Endothelial cell (in vitro differentiated cells): ENCODE measurements at regions not wholly inside any gene's neighbourhood (a gene's known extent, or its start where the extent isn't known, plus 50 kb on each side); places are given as distances from the start of the nearest gene placed in this dataset.

Experiments used
- DNase-seq: peaks from one replicate; pipeline ENCODE4 v3.0.0; 2021; ENCODE audit warnings: low spot score
- H3K27ac Mint-ChIP-seq: one replicate; pipeline ENCODE4 v1.8.0; 2021; ENCODE audit warnings: mixed read lengths, inconsistent platforms; ENCODE audit not compliant: unreplicated experiment
- H3K27me3 Mint-ChIP-seq: one replicate; pipeline ENCODE4 v1.8.0; 2021; ENCODE audit warnings: mild to moderate bottlenecking, moderate library complexity, mixed read lengths, inconsistent platforms; ENCODE audit not compliant: unreplicated experiment
- H3K36me3 Mint-ChIP-seq: one replicate; pipeline ENCODE4 v1.8.0; 2021; ENCODE audit warnings: mild to moderate bottlenecking, low read depth, mixed read lengths, inconsistent platforms; ENCODE audit not compliant: unreplicated experiment
- H3K4me1 Mint-ChIP-seq: one replicate; pipeline ENCODE4 v1.8.0; 2021; ENCODE audit warnings: mild to moderate bottlenecking, mixed read lengths, inconsistent platforms; ENCODE audit not compliant: unreplicated experiment
- H3K4me3 Mint-ChIP-seq: one replicate; pipeline ENCODE4 v1.8.0; 2021; ENCODE audit warnings: mild to moderate bottlenecking, mixed read lengths, inconsistent platforms; ENCODE audit not compliant: unreplicated experiment
- H3K9me3 Mint-ChIP-seq: one replicate; pipeline ENCODE4 v1.8.0; 2021; ENCODE audit warnings: mixed read lengths, inconsistent platforms; ENCODE audit not compliant: unreplicated experiment
- TF ChIP-seq, protein P1 (sequence below): fragments of 200-600 bp; sonication (generic); IDR thresholded peaks from one replicate; pipeline ENCODE4 v1.5.0; 2021; ENCODE audit warnings: antibody characterized with exemption; ENCODE audit not compliant: unreplicated experiment

DNA sequence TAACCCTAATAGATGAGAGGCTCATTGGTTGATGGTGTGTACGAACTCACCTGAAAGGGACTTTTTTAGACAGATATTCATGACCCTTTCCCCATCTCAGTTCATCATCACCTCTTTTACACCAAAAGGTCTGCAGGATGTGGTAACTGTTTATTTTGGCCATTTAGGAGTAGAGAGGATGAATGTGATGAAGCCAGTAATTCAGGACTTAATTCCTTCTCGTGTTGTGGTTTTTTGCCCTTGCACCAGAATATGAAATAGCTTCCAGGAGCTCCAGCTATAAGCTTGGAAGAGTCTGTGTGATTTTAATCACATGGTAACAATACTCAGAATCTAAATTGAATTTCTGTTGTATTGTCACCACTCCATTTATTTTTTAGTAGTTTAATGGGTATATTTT is 189.4 kb upstream of the KCTD3 start:
- DNase-seq: no peak
- Mint-ChIP-seq H3K4me1 (no peaks in the 10 kb centered on the region), H3K27me3 (peaks cover 2% of the 10 kb centered on the region), H3K4me3 (no peak overlapping the region), H3K27ac (no peak overlapping the region), H3K36me3 (no peaks in the 10 kb centered on the region), H3K9me3 (no peaks in the 10 kb centered on the region)
- TF ChIP-seq, protein P1, sequence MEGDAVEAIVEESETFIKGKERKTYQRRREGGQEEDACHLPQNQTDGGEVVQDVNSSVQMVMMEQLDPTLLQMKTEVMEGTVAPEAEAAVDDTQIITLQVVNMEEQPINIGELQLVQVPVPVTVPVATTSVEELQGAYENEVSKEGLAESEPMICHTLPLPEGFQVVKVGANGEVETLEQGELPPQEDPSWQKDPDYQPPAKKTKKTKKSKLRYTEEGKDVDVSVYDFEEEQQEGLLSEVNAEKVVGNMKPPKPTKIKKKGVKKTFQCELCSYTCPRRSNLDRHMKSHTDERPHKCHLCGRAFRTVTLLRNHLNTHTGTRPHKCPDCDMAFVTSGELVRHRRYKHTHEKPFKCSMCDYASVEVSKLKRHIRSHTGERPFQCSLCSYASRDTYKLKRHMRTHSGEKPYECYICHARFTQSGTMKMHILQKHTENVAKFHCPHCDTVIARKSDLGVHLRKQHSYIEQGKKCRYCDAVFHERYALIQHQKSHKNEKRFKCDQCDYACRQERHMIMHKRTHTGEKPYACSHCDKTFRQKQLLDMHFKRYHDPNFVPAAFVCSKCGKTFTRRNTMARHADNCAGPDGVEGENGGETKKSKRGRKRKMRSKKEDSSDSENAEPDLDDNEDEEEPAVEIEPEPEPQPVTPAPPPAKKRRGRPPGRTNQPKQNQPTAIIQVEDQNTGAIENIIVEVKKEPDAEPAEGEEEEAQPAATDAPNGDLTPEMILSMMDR: no peak

DNA sequence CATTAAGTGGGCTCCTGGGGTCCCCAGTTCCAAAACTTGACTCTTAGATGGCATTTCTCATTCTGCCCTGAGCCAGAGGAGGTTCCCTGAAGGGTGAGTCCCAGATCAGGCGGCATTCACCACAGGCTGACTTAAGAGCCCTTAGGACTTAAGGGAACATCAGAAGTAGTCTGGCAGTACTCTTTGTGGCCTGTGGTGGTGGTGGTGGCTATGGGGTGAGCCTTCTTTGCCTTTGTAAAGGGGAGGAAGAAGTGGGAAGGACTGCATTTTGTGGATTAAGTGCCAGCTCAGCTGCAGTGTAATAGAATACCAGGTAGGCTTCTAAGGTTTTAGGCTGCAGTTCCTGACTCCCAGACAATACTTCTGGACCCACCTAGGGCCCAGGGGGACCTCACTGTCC is 186.5 kb upstream of the KCTD3 start:
- peaks cover 1% of the 10 kb centered on the region for H3K27me3 Mint-ChIP-seq
- H3K27ac Mint-ChIP-seq: no peak overlapping the region
- no peak for DNase-seq
- H3K9me3 Mint-ChIP-seq: no peaks in the 10 kb centered on the region
- H3K36me3 Mint-ChIP-seq: no peaks in the 10 kb centered on the region
- TF ChIP-seq, protein P1: no peak
- no peak overlapping the region for H3K4me3 Mint-ChIP-seq
- H3K4me1 Mint-ChIP-seq: no peaks in the 10 kb centered on the region

DNA sequence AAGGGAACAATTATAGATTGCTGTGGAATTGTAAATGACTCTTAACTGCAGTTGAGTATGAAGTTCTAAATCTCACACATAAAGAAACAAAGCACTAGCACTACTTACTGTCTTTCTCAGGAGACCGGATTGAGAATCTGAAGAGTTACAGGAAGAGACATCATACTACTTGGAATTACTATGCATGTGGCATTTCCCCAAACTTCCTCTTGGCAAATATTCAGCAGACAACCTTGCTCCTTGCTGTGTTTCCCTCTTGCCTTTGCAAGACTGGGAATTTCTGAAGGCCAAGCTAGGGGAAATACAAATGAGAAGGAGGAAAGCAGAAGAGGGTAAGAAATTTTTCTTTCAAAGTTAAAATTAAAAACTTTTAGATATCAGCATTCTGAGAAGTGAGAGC is 173.6 kb upstream of the KCTD3 start:
- H3K4me3 Mint-ChIP-seq: no peak overlapping the region
- peaks cover 4% of the 10 kb centered on the region for H3K9me3 Mint-ChIP-seq
- peaks cover 2% of the 10 kb centered on the region for H3K27me3 Mint-ChIP-seq
- DNase-seq: no peak
- H3K36me3 Mint-ChIP-seq: peaks cover 3% of the 10 kb centered on the region
- TF ChIP-seq, protein P1: no peak
- H3K4me1 Mint-ChIP-seq: peaks cover 16% of the 10 kb centered on the region
- H3K27ac Mint-ChIP-seq: no peak overlapping the region

DNA sequence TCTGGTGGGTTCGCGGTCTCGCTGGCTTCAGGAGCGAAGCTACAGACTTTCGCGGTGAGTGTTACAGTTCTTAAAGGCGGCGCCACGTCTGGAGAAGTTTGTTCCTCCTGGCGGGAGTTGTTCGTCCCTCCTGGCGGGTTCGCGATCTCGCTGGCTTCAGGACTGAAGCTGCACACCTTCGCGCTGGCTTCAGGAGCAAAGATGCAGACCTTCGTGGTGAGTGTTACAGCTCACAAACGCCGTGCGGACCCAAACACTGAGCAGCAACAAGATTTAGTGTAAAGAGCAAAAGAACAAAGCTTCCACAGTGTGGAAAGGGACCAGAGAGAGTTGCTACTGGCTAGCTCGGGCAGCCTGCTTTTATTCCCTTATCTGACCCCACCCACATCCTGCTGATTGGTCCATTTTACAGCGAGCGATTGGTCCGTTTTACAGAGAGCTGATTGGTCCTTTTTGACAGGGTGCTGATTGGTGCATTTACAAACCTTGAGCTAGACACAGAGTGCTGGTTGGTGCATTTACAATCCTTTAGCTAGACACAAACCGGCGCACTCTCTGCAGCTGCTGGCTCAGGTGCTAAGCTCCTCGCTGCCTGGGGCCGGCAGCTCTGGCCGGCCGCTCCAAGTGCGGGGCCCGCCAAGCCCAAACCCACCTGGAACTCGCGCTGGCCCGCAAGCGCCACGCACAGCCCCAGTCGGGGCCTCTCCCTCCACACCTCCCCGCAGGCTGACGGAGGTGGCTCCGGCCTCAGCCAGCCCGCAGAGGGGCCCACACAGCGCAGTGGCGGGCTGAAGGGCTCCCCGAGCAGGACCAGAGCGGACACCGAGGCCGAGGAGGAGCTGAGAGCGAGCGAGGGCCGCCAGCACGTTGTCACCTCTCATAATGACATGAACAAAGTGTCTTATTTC is 172.8 kb upstream of the KCTD3 start:
- DNase-seq: no peak
- peaks cover 2% of the 10 kb centered on the region for H3K27me3 Mint-ChIP-seq
- no peak overlapping the region for H3K4me3 Mint-ChIP-seq
- peaks cover 3% of the 10 kb centered on the region for H3K36me3 Mint-ChIP-seq
- no peak overlapping the region for H3K27ac Mint-ChIP-seq
- peaks cover 16% of the 10 kb centered on the region for H3K4me1 Mint-ChIP-seq
- TF ChIP-seq, protein P1: no peak
- peaks cover 4% of the 10 kb centered on the region for H3K9me3 Mint-ChIP-seq

DNA sequence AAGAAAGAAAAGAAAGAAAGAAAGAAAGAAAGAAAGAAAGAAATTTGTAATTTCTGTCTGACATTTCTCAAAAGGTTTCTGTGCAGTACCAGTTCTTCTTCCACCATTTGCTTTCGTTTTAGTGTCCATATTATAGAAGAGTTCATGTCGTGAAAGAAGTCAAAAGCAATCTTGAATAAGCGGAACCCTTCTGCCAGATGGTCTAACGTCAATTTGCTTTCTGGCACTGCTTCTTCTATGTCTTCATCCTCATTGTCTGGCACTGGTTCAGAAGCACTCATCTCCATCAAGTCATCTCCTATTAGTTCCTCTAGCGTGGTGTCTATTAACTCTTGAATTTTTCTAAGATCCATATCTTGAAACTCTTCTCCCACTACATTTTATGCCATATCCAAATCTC is 170.0 kb upstream of the KCTD3 start:
- Mint-ChIP-seq H3K9me3 (peaks cover 4% of the 10 kb centered on the region), H3K4me3 (no peak overlapping the region), H3K4me1 (peaks cover 16% of the 10 kb centered on the region), H3K27ac (no peak overlapping the region), H3K27me3 (peaks cover 2% of the 10 kb centered on the region), H3K36me3 (peaks cover 3% of the 10 kb centered on the region)
- DNase-seq: no peak
- TF ChIP-seq, protein P1: no peak
